ENCODE measurements at regions not wholly inside any gene's neighbourhood (a gene's known extent, or its start where the extent isn't known, plus 50 kb on each side); places are given as distances from the start of the nearest gene placed in this dataset.
"Not testable (repeated sequence)": the region's sequence is repeated elsewhere in the genome, so short reads cannot be mapped to it uniquely, and the experiment has no call there.

- DNase-seq: no peak
These were observed 329.5 kb downstream of the RAD51AP2 start for GRCh38 chr2:17188721-17189120.

GRCh38 chr2:17184512-17184911 lies 333.7 kb downstream of the RAD51AP2 start:
- DNase-seq: no peak

GRCh38 chr2:17182399-17182798 lies 335.8 kb downstream of the RAD51AP2 start:
- no peak for DNase-seq

- no peak for DNase-seq
These were observed 337.0 kb downstream of the RAD51AP2 start for GRCh38 chr2:17181051-17181752.

- no peak for DNase-seq
These were observed 339.0 kb downstream of the RAD51AP2 start for GRCh38 chr2:17179145-17179808.

- DNase-seq: no peak
These were observed 341.2 kb downstream of the RAD51AP2 start for GRCh38 chr2:17177088-17177487.

- no peak for DNase-seq
These were observed 346.7 kb downstream of the RAD51AP2 start for GRCh38 chr2:17171446-17172049.

GRCh38 chr2:17166506-17166905 lies 351.7 kb downstream of the RAD51AP2 start:
- no peak for DNase-seq

- no peak for DNase-seq
These were observed 353.7 kb downstream of the RAD51AP2 start for GRCh38 chr2:17164550-17164949.

GRCh38 chr2:17163638-17164037 lies 354.6 kb downstream of the RAD51AP2 start:
- DNase-seq: no peak

GRCh38 chr2:17162713-17163112 lies 355.5 kb downstream of the RAD51AP2 start:
- DNase-seq: no peak

- no peak for DNase-seq
These were observed 357.6 kb downstream of the RAD51AP2 start for GRCh38 chr2:17160594-17160993.

GRCh38 chr2:17156086-17156485 lies 362.2 kb downstream of the RAD51AP2 start:
- DNase-seq: no peak

GRCh38 chr2:17149945-17150344 lies 368.3 kb downstream of the RAD51AP2 start:
- no peak for DNase-seq

- DNase-seq: no peak
These were observed 369.7 kb downstream of the RAD51AP2 start for GRCh38 chr2:17148407-17149145.

- DNase-seq: no peak
These were observed 371.9 kb downstream of the RAD51AP2 start for GRCh38 chr2:17146358-17146757.

GRCh38 chr2:17136877-17137276 lies 381.4 kb downstream of the RAD51AP2 start:
- no peak for DNase-seq

- no peak for DNase-seq
These were observed 382.0 kb downstream of the RAD51AP2 start for GRCh38 chr2:17136231-17136630.

GRCh38 chr2:17135619-17136018 lies 382.6 kb downstream of the RAD51AP2 start:
- DNase-seq: no peak

GRCh38 chr2:17133052-17133671 lies 385.1 kb downstream of the RAD51AP2 start:
- DNase-seq: no peak

GRCh38 chr2:17130627-17131026 lies 387.6 kb downstream of the RAD51AP2 start:
- DNase-seq: not testable (repeated sequence)

GRCh38 chr2:17125989-17126620 lies 392.1 kb downstream of the RAD51AP2 start:
- no peak for DNase-seq

Measured in CD4-positive, alpha-beta T cell treated with Interleukin-15 for 1 hour (primary cell).